ENCODE measurements at regions not wholly inside any gene's neighbourhood (a gene's known extent, or its start where the extent isn't known, plus 50 kb on each side); places are given as distances from the start of the nearest gene placed in this dataset.

DNA sequence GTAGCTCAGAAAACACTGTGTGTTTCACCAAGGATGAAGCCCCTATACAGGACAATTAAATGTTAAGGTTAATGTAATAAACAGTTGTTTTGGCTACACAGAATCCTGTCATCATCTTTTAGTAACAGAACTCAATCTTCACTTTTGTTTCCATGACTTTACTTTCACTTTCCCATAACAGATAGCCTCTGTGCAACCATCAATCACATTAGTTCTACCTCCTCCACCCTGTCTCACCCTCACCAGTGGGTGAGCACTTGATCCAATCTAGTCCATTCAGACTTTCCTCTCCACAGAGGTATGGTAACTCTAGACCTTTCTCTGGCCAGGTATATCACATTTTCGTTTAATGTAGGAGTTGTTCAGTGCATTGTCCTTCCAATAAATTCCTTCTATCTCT, 1018.5 kb downstream of the ADGRL2 start:
- Histone ChIP-seq H3K4me1 (peaks cover 0 to 3% (median 0%) of the 10 kb centered on the region in 4 donors), H3K9me3 (no peaks in the 10 kb centered on the region), H3K27me3 (no peaks in the 10 kb centered on the region), H3K36me3 (no peaks in the 10 kb centered on the region), H3K4me3 (no peak overlapping the region), H3K27ac (no peak overlapping the region)
- DNase-seq (no peak), ATAC-seq (ENCODE audit: low FRiP score in 2 of 2) (no peak)
- 63 to 74% methylated on average over 1 of the region's 1 CpG for WGBS, 2 donors
- TF ChIP-seq, protein P1, sequence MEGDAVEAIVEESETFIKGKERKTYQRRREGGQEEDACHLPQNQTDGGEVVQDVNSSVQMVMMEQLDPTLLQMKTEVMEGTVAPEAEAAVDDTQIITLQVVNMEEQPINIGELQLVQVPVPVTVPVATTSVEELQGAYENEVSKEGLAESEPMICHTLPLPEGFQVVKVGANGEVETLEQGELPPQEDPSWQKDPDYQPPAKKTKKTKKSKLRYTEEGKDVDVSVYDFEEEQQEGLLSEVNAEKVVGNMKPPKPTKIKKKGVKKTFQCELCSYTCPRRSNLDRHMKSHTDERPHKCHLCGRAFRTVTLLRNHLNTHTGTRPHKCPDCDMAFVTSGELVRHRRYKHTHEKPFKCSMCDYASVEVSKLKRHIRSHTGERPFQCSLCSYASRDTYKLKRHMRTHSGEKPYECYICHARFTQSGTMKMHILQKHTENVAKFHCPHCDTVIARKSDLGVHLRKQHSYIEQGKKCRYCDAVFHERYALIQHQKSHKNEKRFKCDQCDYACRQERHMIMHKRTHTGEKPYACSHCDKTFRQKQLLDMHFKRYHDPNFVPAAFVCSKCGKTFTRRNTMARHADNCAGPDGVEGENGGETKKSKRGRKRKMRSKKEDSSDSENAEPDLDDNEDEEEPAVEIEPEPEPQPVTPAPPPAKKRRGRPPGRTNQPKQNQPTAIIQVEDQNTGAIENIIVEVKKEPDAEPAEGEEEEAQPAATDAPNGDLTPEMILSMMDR (IDR thresholded peaks at IDR 0.05), result no peak
- TF ChIP-seq POLR2AphosphoS5 (IDR thresholded peaks at IDR 0.05), result no peak
- no peak for TF ChIP-seq EP300 (IDR thresholded peaks at IDR 0.05)
- TF ChIP-seq POLR2A (IDR thresholded peaks at IDR 0.05), result no peak

DNA sequence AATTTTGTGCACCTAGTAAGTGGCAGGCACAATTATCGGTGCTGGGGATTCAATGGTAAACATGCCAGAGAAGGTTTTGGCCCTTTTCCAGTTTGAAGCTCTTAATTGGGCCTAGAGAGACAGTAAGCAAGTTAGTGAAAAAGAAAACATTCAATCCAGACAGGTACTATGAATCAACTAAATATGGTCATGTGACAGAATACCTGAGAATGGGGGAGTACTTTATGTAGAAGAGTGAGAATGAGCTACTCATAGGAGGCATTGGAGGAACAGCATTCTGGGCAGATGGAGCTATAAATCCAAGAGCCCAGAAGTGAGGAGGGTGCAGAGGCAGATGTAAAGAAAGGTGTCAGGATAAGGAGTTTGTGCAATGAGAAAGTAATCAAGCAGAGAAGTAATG, 1017.9 kb downstream of the ADGRL2 start:
- Histone ChIP-seq H3K27me3 (no peaks in the 10 kb centered on the region), H3K4me3 (no peak overlapping the region), H3K36me3 (no peaks in the 10 kb centered on the region), H3K27ac (no peak overlapping the region), H3K4me1 (peaks cover 0 to 3% (median 0%) of the 10 kb centered on the region in 4 donors), H3K9me3 (no peaks in the 10 kb centered on the region)
- ATAC-seq (ENCODE audit: low FRiP score in 2 of 2) (no peak), DNase-seq (no peak)
- no peak for TF ChIP-seq POLR2AphosphoS5 (IDR thresholded peaks at IDR 0.05)
- no peak for TF ChIP-seq POLR2A (IDR thresholded peaks at IDR 0.05)
- TF ChIP-seq, protein P1 (IDR thresholded peaks at IDR 0.05), result no peak
- no peak for TF ChIP-seq EP300 (IDR thresholded peaks at IDR 0.05)
- WGBS, 2 donors, result 76 to 88% methylated on average over 1 of the region's 1 CpG

DNA sequence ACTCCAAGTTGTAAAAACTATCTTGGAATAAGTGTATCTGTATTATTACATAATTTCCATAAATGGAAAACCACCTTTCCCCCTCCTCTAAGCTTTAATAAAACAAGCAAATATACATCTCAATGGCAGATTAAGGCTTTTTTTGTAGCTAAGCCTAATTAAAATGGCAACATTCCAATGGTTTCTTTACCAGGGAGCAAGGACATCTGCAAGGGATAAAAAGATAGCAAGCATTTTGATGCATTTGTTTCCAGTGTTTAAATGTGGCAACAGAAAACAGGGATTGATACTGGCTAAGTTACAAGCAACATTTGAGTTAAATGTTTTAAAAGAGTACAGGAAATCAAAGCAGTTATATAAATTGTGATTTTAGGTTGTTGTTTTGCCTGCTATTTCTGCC, 1012.7 kb downstream of the ADGRL2 start:
- Histone ChIP-seq H3K4me3 (no peak overlapping the region), H3K9me3 (no peaks in the 10 kb centered on the region), H3K27me3 (no peaks in the 10 kb centered on the region), H3K27ac (no peak overlapping the region), H3K36me3 (no peaks in the 10 kb centered on the region), H3K4me1 (no peaks in the 10 kb centered on the region)
- TF ChIP-seq, protein P1 (IDR thresholded peaks at IDR 0.05), result no peak
- no peak for TF ChIP-seq EP300 (IDR thresholded peaks at IDR 0.05)
- no peak for TF ChIP-seq POLR2A (IDR thresholded peaks at IDR 0.05)
- no peak for TF ChIP-seq POLR2AphosphoS5 (IDR thresholded peaks at IDR 0.05)
- ATAC-seq (ENCODE audit: low FRiP score in 2 of 2), result no peak
- no peak for DNase-seq

DNA sequence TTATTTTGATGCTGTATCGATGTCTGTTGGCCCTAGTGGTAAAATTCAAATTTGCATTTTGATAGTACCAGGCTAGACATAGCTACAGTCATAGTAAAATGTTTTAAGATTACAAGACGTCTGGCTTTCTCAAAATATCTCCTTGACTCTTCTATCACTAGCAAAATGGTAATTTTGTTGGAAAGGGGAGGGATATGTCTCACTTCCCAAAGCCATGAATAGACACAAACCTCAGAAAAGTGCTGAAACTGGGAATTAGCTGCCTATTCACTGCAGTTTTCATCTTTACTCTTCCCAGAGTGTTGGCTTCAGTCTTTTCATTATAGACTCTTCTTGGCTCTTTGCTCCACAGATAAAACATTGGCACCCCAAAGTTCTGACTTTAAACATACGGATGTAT, 1009.9 kb downstream of the ADGRL2 start:
- WGBS, 2 donors, result 81 to 90% methylated on average over 3 of the region's 3 CpGs
- no peak for ATAC-seq (ENCODE audit: low FRiP score in 2 of 2)
- no peaks in the 10 kb centered on the region for H3K9me3 ChIP-seq

DNA sequence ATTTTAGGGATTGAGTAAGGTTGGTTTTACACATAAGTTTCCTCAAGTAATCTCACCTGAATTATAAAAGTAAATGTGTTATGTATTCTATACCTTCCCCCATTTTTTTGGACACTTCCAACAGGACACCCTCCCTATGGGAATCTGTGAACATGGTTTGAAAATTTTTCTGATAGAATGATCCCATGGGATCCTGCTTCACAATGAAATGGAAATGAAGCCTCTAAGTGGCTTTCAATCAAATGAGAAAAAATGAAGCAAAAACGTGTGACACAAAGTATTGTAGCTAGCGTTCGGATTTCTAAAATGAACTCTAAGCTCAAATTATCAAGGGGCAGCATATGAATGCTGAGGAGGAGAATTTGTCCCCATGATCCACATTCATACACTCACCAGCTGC, 1006.8 kb downstream of the ADGRL2 start:
- DNase-seq (no peak), ATAC-seq (ENCODE audit: low FRiP score in 2 of 2) (no peak)
- 86 to 91% methylated on average over 3 of the region's 3 CpGs for whole genome bisulfite sequencing, 2 donors
- H3K9me3 ChIP-seq, result no peaks in the 10 kb centered on the region
- no peak overlapping the region for H3K27ac ChIP-seq
- H3K4me3 ChIP-seq, result no peak overlapping the region
- no peaks in the 10 kb centered on the region for H3K27me3 ChIP-seq
- H3K36me3 ChIP-seq, result no peaks in the 10 kb centered on the region
- no peaks in the 10 kb centered on the region for H3K4me1 ChIP-seq
- TF ChIP-seq POLR2AphosphoS5 (IDR thresholded peaks at IDR 0.05) (no peak), EP300 (IDR thresholded peaks at IDR 0.05) (no peak), POLR2A (IDR thresholded peaks at IDR 0.05) (no peak)
- TF ChIP-seq, protein P1 (IDR thresholded peaks at IDR 0.05), result no peak

More for the DNA sequence above, 1009.9 kb downstream of the ADGRL2 start:
- Histone ChIP-seq H3K4me1 (no peaks in the 10 kb centered on the region), H3K27ac (no peak overlapping the region), H3K36me3 (no peaks in the 10 kb centered on the region), H3K4me3 (no peak overlapping the region), H3K27me3 (no peaks in the 10 kb centered on the region)
- no peak for DNase-seq
- TF ChIP-seq, protein P1 (IDR thresholded peaks at IDR 0.05), result no peak
- TF ChIP-seq EP300 (IDR thresholded peaks at IDR 0.05) (no peak), POLR2A (IDR thresholded peaks at IDR 0.05) (no peak), POLR2AphosphoS5 (IDR thresholded peaks at IDR 0.05) (no peak)

All from upper lobe of left lung (tissue), 6 donors.